K562 (cell line): ENCODE measurements at regions not wholly inside any gene's neighbourhood (a gene's known extent, or its start where the extent isn't known, plus 50 kb on each side); places are given as distances from the start of the nearest gene placed in this dataset.
"Not testable (repeated sequence)": the region's sequence is repeated elsewhere in the genome, so short reads cannot be mapped to it uniquely, and the experiment has no call there.

Experiments
- ATAC-seq: fragments of 200-7000 bp; cut with Tn5 transposase; 3 replicates; pipeline ENCODE4 v1.9.1; 2020; ENCODE audit warnings: moderate library complexity
- BruUV-seq: library from RNA; stranded (reverse); fragments of 400-500 nt; replicated peaks from 2 replicates; lab custom pipeline; 2021; lab: Mats Ljungman, UMichigan
- CTCF ChIA-PET: fragments of 300-600 bp; formaldehyde crosslinking; extraction: SDS; loops from one replicate; lab custom pipeline; 2021; ENCODE audit warnings: low intra/inter-chr PET ratio; lab: Yijun Ruan, JAX
- POLR2A ChIA-PET: fragments of 300-600, 350-650 bp; sonication (Branson Sonifier 250); formaldehyde crosslinking; extraction: SDS; loops from one replicate; lab custom pipeline; 2021; ENCODE audit warnings: antibody characterized with exemption, inconsistent platforms; lab: Yijun Ruan, JAX
- DNase-seq, 4 experiments: peaks; one replicate each; pipeline versions ENCODE4 v3.0.0 to v3.0.0-alpha.2; 2011 to 2018; ENCODE audit warnings: low spot score in 3 of 4, mixed read lengths in 3 of 4; ENCODE audit errors: extremely low read depth in 1 of 4
- FAIRE-seq: peaks from 2 replicates; lab custom pipeline; 2011; peaks lifted over from hg19 to GRCh38; lab: Jason Lieb, UNC
- H2AFZ ChIP-seq: 2 replicates; pipeline ENCODE4 v1.6.0; 2011; ENCODE audit warnings: low read depth, low read length, control low read depth, inconsistent platforms
- H3K27ac ChIP-seq: fragments of 200-600 bp; 3 replicates; pipeline ENCODE4 v1.8.0; 2011; ENCODE audit warnings: low read depth, mild to moderate bottlenecking, control low read depth, inconsistent platforms, low read length, moderate library complexity, mixed read lengths; ENCODE audit errors: extremely low read depth
- H3K27me3 ChIP-seq, 2 experiments: fragments of 300-600 bp in 1 of 2; 2 replicates in 1 of 2; 3 replicates in 1 of 2; pipeline versions ENCODE4 v1.6.0 to v1.8.0; 2011; ENCODE audit warnings: inconsistent platforms in 2 of 2, low read length in 2 of 2, mild to moderate bottlenecking in 1 of 2, mixed read lengths in 1 of 2, moderate library complexity in 1 of 2; ENCODE audit not compliant: control insufficient read depth in 2 of 2, insufficient read depth in 2 of 2
- H3K36me3 ChIP-seq: fragments of 300-600 bp; 3 replicates; pipeline ENCODE4 v1.8.0; 2011; ENCODE audit warnings: mild to moderate bottlenecking, low read length, inconsistent platforms; ENCODE audit not compliant: control insufficient read depth, insufficient read depth
- H3K4me1 ChIP-seq, 2 experiments: fragments of 200-600 bp in 1 of 2; replicated peaks in 1 of 2; 2 replicates in 1 of 2; 3 replicates in 1 of 2; pipeline versions ENCODE4 v1.5.1 to v1.8.0; 2011; ENCODE audit warnings: inconsistent platforms in 2 of 2, low read length in 2 of 2, mild to moderate bottlenecking in 1 of 2, mixed read lengths in 1 of 2, moderate library complexity in 1 of 2; ENCODE audit not compliant: control insufficient read depth in 2 of 2, insufficient read depth in 2 of 2
- H3K4me2 ChIP-seq: 2 replicates; pipeline ENCODE4 v1.6.1; 2011; ENCODE audit warnings: low read length, control low read depth, inconsistent platforms, mixed read lengths; ENCODE audit not compliant: insufficient read depth
- H3K4me3 ChIP-seq: fragments of 200-600 bp; sonication (generic), shearing (Covaris generic); 2 replicates; pipeline ENCODE4 v1.5.1; 2016; ENCODE audit warnings: control low read depth, inconsistent platforms
- H3K79me2 ChIP-seq: fragments of 200-600 bp; 3 replicates; pipeline ENCODE4 v1.8.0; 2011; ENCODE audit warnings: low read length, inconsistent platforms; ENCODE audit not compliant: control insufficient read depth, insufficient read depth
- H3K9ac ChIP-seq, 2 experiments: 2 replicates each; pipeline versions ENCODE4 v1.6.0 to v1.6.1; 2011; ENCODE audit warnings: low read depth in 2 of 2, low read length in 2 of 2, control low read depth in 1 of 2, inconsistent platforms in 1 of 2, mild to moderate bottlenecking in 1 of 2, mixed read lengths in 1 of 2; ENCODE audit not compliant: insufficient read depth in 1 of 2
- H3K9me1 ChIP-seq: one replicate; pipeline ENCODE4 v1.6.0; 2011; ENCODE audit warnings: inconsistent platforms, mild to moderate bottlenecking, low read length, moderate library complexity; ENCODE audit not compliant: control insufficient read depth, insufficient read depth
- H3K9me3 ChIP-seq: replicated peaks from 2 replicates; pipeline ENCODE4 v1.5.1; 2011; ENCODE audit warnings: low read depth, low read length, inconsistent platforms; ENCODE audit not compliant: control insufficient read depth, insufficient read depth
- H4K20me1 ChIP-seq: replicated peaks from 2 replicates; pipeline ENCODE4 v1.6.1; 2011; ENCODE audit warnings: low read length, inconsistent platforms, mixed read lengths; ENCODE audit not compliant: control insufficient read depth, insufficient read depth
- HBP1 ChIP-seq: fragments of 450-650 bp; formaldehyde crosslinking; IDR thresholded peaks from 2 replicates; pipeline ENCODE4 v1.4.0; 2022; ENCODE audit warnings: missing genetic modification characterization
- HNRNPUL1 ChIP-seq: fragments of 200-400 bp; formaldehyde crosslinking; IDR thresholded peaks from 2 replicates; pipeline ENCODE4 v1.6.1; 2017; ENCODE audit warnings: low read length
- TAF15 ChIP-seq: fragments of 200-400 bp; formaldehyde crosslinking; IDR thresholded peaks from 2 replicates; pipeline ENCODE4 v1.6.1; 2017; ENCODE audit warnings: mild to moderate bottlenecking, low read depth, low read length, moderate library complexity
- ZNF146 ChIP-seq: IDR thresholded peaks from one replicate; pipeline ENCODE4 v1.6.1; 2018; ENCODE audit warnings: missing compliant biosample characterization; ENCODE audit not compliant: unreplicated experiment
- WGBS: fragments of 100-300 bp; shearing (Covaris generic); methylation state at CpG from one replicate; pipeline ENCODE4 v1.1.6; 2016; ENCODE audit warnings: low coverage, mixed read lengths; ENCODE audit not compliant: insufficient coverage; ENCODE audit errors: missing lambda C conversion rate; 5-methylcytosine and 5-hydroxymethylcytosine counted together
- in situ Hi-C: fragments of 300-500 bp; cut with MboI; formaldehyde crosslinking; loops from 4 replicates; pipeline ENCODE4 v1.15.0; 2018; ENCODE audit warnings: inconsistent platforms, mixed read lengths
- intact Hi-C: fragments of 100-400 bp; cut with micrococcal nuclease; formaldehyde crosslinking; loops from 2 replicates; pipeline ENCODE4 v1.14.2; 2022
- TF ChIP-seq, protein P1 (sequence below), 2 experiments: fragments of 450-650 bp; formaldehyde crosslinking in 1 of 2; IDR thresholded peaks; 2 replicates each; pipeline versions ENCODE4 v1.4.0 to v1.6.1; 2014 to 2020; ENCODE audit warnings: mild to moderate bottlenecking in 2 of 2, borderline replicate concordance in 1 of 2, low read depth in 1 of 2

DNA sequence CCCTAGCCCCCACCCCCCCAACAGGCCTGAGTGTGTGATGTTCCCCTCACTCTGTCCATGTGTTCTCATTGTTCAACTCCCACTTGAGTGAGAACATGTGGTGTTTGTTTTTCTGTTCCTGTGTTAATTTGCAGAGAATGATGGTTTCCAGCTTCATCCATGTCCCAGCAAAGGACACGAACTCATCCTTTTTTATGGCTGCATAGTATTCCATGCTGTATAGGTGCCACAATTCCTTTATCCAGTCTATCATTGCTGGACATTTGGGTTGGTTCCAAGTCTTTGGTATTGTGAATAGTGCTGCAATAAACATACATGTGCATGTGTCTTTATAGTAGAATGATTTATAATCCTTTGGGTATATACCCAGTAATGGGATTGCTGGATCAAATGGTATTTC is 175.1 kb upstream of the FST start:
- WGBS, result 0% methylated on average over 1 of the region's 1 CpG
- TF ChIP-seq ZNF146 (CRISPR knock-in tag), result peak; percentile 71
- TF ChIP-seq, all 486 proteins: peak for 1; not testable (repeated sequence) for 485
- intact Hi-C loops, H3K36me3 ChIP-seq, POLR2A ChIA-PET, BruUV-seq, H3K4me1 ChIP-seq, H3K9me3 ChIP-seq, H3K79me2 ChIP-seq, DNase-seq, FAIRE-seq, H3K27me3 ChIP-seq, H3K4me3 ChIP-seq, H2AFZ ChIP-seq, H4K20me1 ChIP-seq, H3K27ac ChIP-seq, H3K9ac ChIP-seq, H3K4me2 ChIP-seq, CTCF ChIA-PET, H3K9me1 ChIP-seq, ATAC-seq, in situ Hi-C loops: not testable (repeated sequence)

GRCh38 chr5:53309653-53310052 is 170.8 kb upstream of the FST start:
- Histone ChIP-seq H4K20me1 (no peaks in the 10 kb centered on the region), H3K27me3 (no peaks in the 10 kb centered on the region), H3K4me1 (no peaks in the 10 kb centered on the region), H3K36me3 (no peaks in the 10 kb centered on the region), H3K27ac (no peak overlapping the region), H3K4me3 (no peak overlapping the region), H3K9me1 (no peaks in the 10 kb centered on the region), H3K9ac (no peak overlapping the region), H2AFZ (no peak overlapping the region), H3K79me2 (no peaks in the 10 kb centered on the region), H3K9me3 (no peaks in the 10 kb centered on the region), H3K4me2 (no peak overlapping the region)
- CTCF ChIA-PET, result no interaction called here
- WGBS, result 0% methylated on average over 2 of the region's 2 CpGs
- FAIRE-seq, result no peak
- POLR2A ChIA-PET, result no interaction called here
- in situ Hi-C loops (no loop called here), intact Hi-C loops (no loop called here)
- no peak for DNase-seq
- no TSS peak for BruUV-seq
- ATAC-seq, result no peak
- TF ChIP-seq HNRNPUL1, result no peak
- no peak for TF ChIP-seq HBP1 (CRISPR knock-in tag)
- TF ChIP-seq, protein P1, sequence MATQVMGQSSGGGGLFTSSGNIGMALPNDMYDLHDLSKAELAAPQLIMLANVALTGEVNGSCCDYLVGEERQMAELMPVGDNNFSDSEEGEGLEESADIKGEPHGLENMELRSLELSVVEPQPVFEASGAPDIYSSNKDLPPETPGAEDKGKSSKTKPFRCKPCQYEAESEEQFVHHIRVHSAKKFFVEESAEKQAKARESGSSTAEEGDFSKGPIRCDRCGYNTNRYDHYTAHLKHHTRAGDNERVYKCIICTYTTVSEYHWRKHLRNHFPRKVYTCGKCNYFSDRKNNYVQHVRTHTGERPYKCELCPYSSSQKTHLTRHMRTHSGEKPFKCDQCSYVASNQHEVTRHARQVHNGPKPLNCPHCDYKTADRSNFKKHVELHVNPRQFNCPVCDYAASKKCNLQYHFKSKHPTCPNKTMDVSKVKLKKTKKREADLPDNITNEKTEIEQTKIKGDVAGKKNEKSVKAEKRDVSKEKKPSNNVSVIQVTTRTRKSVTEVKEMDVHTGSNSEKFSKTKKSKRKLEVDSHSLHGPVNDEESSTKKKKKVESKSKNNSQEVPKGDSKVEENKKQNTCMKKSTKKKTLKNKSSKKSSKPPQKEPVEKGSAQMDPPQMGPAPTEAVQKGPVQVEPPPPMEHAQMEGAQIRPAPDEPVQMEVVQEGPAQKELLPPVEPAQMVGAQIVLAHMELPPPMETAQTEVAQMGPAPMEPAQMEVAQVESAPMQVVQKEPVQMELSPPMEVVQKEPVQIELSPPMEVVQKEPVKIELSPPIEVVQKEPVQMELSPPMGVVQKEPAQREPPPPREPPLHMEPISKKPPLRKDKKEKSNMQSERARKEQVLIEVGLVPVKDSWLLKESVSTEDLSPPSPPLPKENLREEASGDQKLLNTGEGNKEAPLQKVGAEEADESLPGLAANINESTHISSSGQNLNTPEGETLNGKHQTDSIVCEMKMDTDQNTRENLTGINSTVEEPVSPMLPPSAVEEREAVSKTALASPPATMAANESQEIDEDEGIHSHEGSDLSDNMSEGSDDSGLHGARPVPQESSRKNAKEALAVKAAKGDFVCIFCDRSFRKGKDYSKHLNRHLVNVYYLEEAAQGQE (IDR thresholded peaks at IDR 0.05; ENCODE audit: borderline replicate concordance), result no peak
- TF ChIP-seq, protein P1 (CRISPR knock-in tag; IDR thresholded peaks at IDR 0.05; ENCODE audit: low read depth), result no peak
- TF ChIP-seq TAF15, result no peak
